HCEC 1CT (cell line): ENCODE measurements at regions not wholly inside any gene's neighbourhood (a gene's known extent, or its start where the extent isn't known, plus 50 kb on each side); places are given as distances from the start of the nearest gene placed in this dataset.
"Not testable (repeated sequence)": the region's sequence is repeated elsewhere in the genome, so short reads cannot be mapped to it uniquely, and the experiment has no call there.

Source experiments
- DNase-seq: peaks from one replicate; pipeline ENCODE4 v3.0.0-alpha.2; 2017

- no peak for DNase-seq
Observed at GRCh38 chr3:39558775-39559306, 91.4 kb downstream of the MOBP start.

GRCh38 chr3:39559543-39559942 is 92.1 kb downstream of the MOBP start:
- no peak for DNase-seq

DNA sequence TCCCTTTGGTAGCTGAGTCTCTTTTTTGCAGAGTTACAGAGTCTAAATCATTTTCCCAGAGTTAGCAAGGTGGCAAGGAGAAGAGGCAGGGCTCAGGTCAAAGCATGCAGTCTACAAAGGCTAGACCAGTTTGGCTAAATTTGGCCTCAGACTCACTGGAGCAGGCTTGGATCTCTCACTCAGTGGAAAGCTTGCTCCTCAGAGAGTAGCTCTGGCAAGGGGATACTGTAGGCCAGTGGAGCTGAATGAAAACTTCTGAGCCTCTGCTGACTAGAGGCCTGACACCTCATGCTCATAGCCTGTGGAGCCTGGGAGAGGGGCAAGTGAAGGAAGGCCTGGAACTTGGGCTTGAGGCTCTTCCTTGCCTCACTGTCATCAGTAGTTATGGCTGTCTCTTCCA is 101.0 kb downstream of the MOBP start:
- DNase-seq = no peak

- no peak for DNase-seq
Observed at GRCh38 chr3:39569095-39569494, 101.6 kb downstream of the MOBP start.

DNA sequence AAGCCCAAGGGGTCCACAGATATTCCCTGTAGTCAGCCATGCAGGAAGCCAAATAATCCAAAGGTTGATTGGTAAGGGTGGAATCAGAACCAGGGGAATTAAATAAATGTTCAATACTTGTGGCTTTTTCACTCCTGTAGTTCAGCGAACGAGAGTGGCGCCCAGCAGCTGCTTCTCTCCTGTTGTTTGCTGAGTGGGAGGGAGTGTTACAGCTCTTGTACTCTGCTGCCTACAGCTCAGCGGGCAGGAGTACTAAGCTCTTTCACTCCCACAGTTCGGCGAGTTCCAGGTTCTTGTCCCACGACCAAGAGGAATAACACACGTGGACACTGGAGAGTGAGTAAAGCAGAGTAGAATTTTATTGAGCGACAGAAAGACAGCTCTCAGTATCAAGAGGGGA is 105.9 kb downstream of the MOBP start:
- no peak for DNase-seq

GRCh38 chr3:39577541-39577940 is 110.1 kb downstream of the MOBP start:
- no peak for DNase-seq

- not testable (repeated sequence) for DNase-seq
Observed at GRCh38 chr3:39586215-39586614, 118.7 kb downstream of the MOBP start.

- DNase-seq = no peak
Observed at GRCh38 chr3:39587113-39587512, 119.6 kb downstream of the MOBP start.

DNA sequence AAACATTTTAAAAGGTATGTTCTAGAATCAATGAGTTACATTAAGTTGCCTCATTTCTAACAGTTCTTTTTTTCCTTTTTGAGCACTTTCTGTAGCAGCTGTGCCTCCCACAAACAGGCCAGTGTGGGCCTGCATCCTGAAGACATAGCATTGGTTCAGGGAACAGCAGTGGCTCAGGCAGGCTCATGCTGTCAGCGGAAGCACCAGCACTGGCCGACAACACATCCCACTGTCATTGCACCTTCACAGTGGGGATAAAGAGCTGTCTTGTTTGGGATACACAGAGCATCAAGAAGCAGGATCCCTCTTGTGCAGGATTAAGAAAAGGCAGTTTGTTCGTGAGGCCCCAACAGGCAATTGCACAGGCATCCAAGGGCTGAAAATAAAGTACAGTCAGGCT is 123.3 kb downstream of the MOBP start:
- DNase-seq = no peak

DNA sequence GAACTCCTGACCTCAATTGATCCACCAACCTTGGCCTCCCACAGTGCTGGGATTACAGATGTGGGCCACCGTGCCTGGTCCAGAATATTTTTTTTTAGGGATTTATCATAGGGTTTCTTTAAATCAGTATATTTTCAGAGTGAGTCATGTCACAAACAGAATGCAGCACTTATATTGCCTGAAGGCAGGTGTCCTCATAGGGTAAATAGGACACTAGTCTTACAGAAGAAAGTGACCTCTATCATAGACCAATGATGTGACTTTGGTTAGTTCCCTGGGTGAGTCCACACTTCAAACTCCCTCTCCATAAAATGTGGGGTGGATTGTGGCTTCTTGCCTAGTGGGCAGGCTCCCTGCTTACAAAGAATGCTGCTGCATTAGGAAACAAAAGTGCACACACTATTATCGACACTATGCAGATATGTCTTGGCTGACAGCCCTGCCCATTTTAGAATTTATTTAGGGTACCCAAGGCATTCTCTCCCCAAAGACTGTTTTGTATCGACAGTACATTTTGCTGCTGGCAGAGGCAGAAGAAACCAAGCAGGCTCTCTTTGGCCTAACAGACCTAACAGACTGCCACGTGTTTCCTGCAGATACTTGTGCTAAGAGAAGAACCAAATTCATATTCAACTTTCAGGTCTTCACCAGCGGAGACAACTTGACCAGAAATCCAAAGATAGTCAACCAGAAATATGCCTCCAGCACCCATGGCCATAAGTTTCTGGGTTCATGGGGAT is 125.0 kb downstream of the MOBP start:
- no peak for DNase-seq

GRCh38 chr3:39593341-39593740 is 125.9 kb downstream of the MOBP start:
- DNase-seq = no peak

GRCh38 chr3:39601241-39601640 is 133.8 kb downstream of the MOBP start:
- DNase-seq = no peak

GRCh38 chr3:39605837-39606236 is 138.4 kb downstream of the MOBP start:
- DNase-seq = no peak

DNA sequence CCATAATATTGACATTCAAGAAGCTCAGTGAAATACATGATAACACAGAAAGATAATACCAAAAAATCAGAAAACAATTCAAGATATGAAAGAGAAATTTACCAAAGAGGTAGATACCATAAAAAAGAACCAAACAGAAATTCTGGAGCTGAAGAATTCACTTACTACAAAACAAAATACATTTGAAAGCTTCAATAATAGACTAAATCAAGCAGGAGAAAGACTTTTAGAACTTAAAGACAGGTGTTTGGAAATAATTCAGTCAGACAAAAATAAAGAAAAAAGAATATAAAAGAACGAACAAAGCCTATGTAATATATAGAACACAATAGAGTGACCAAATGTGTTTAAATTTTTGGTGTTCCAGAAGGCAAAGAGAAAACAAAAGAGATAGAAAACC is 158.7 kb downstream of the MOBP start:
- no peak for DNase-seq

DNA sequence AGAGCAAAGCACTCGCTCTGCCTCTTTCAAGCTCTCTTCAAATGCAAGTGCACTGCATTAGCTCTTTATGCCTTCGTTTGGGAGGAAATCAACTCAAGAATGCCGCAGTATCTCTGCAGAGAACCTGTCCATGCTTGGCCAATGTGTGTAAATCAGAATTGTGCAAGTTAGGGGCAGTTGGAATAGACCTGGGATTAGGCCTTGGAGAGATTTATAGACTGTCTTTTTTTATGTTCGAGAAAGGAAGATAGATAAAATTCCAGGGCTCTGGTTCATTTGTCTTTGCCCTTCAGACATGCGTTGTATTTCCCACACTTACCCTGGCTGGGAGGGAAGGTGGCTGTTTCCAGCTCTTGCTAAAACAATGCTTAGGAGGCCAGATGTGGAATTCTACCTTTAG is 163.7 kb downstream of the MOBP start:
- no peak for DNase-seq

DNA sequence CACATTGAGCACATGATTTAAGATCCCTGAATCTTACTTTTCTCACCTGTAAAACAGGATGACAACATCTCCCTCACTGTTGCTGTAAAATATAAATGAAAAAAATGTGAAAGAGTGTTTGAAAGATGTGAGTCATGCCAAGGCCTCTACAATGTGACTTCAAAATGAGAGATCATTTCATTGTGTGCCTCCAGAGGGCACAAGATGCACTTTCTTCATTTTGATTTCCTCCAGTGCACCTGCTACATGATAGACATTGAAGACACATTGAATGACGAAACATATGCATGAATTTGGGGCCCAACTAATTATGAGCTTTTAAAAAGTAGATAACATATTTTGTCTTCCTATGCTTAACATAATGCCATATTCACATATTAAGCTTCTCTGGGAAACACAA is 170.3 kb downstream of the MOBP start:
- peak; percentile 64 for DNase-seq

- DNase-seq = no peak
Observed at GRCh38 chr3:39638301-39638700, 170.8 kb downstream of the MOBP start.

- DNase-seq = peak; percentile 96
Observed at GRCh38 chr3:39639344-39640236, 169.8 kb upstream of the MYRIP start.

DNA sequence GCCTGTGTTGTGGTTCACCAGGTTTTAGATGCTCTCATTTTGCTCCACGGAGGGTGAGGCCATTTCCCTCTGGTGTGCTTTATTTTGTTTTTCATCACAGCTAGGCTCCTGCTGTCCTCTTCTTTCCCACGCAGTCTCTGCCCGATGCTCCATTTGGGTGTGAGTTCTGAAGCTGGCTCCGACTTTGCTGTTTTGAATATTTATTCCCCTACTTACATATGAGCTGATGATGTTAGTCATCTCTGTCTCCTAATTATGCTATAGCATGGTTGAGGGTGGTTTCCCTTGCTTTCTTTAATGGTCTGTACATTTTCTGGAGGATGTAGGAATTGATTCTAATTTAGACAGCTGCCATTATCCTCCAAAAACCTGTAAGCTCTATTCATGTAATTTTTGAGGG is 168.1 kb upstream of the MYRIP start:
- no peak for DNase-seq

GRCh38 chr3:39644176-39644575 is 165.2 kb upstream of the MYRIP start:
- peak; percentile 67 for DNase-seq

DNA sequence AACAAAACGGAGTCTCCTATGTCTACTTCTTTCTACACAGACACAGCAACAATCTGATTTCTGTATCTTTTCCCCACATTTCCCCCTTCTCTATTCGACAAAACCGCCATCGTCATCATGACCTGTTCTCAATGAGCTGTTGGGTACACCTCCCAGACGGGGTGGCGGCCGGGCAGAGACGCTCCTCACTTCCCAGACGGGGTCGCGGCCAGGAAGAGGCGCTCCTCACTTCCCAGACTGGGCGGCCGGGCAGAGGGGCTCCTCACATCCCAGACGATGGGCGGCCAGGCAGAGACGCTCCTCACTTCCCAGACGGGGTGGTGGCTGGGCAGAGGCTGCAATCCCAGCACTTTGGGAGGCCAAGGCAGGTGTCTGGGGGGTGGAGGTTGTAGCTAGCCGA is 158.2 kb upstream of the MYRIP start:
- not testable (repeated sequence) for DNase-seq

GRCh38 chr3:39651993-39652739 is 157.2 kb upstream of the MYRIP start:
- no peak for DNase-seq

- not testable (repeated sequence) for DNase-seq
Observed at GRCh38 chr3:39655718-39656117, 153.7 kb upstream of the MYRIP start.
